GM12891 (cell line): ENCODE measurements at regions not wholly inside any gene's neighbourhood (a gene's known extent, or its start where the extent isn't known, plus 50 kb on each side); places are given as distances from the start of the nearest gene placed in this dataset.

Source experiments
- PAX5 ChIP-seq: IDR thresholded peaks from 2 replicates; pipeline ENCODE4 v1.6.1; 2011; ENCODE audit warnings: low read length, moderate library complexity, mild to moderate bottlenecking; ENCODE audit not compliant: insufficient read depth, severe bottlenecking
- POLR2A ChIP-seq: IDR thresholded peaks from 2 replicates; pipeline ENCODE4 v1.6.1; 2011; ENCODE audit warnings: low read depth, low read length, control low read depth
- POLR2AphosphoS5 ChIP-seq: IDR thresholded peaks from 2 replicates; pipeline ENCODE4 v1.6.1; 2011; ENCODE audit warnings: low read depth, low read length, control low read depth
- SPI1 ChIP-seq: IDR thresholded peaks from 2 replicates; pipeline ENCODE4 v1.6.1; 2011; ENCODE audit warnings: low read depth, low read length, control low read depth
- TAF1 ChIP-seq: IDR thresholded peaks from 2 replicates; pipeline ENCODE4 v1.6.1; 2011; ENCODE audit warnings: low read depth, low read length, control low read depth

- TF ChIP-seq POLR2AphosphoS5: no peak
- no peak for TF ChIP-seq TAF1
- no peak for TF ChIP-seq POLR2A
- TF ChIP-seq SPI1: no peak
- no peak for TF ChIP-seq PAX5
Measured at GRCh38 chr2:67667054-67667908, 270.1 kb downstream of the ETAA1 start.
